ENCODE measurements at regions not wholly inside any gene's neighbourhood (a gene's known extent, or its start where the extent isn't known, plus 50 kb on each side); places are given as distances from the start of the nearest gene placed in this dataset.

GRCh38 chr10:124222988-124223710 lies 129.8 kb upstream of the CHST15 start:
- Histone ChIP-seq H4K91ac (ENCODE audit: insufficient read length, low read depth, low read length) (no peak overlapping the region), H2AFZ (ENCODE audit: low read length) (no peak overlapping the region), H2BK120ac (ENCODE audit: low read depth, low read length, poor library complexity, severe bottlenecking) (no peak overlapping the region), H3K18ac (ENCODE audit: insufficient read length, low read depth, low read length) (no peak overlapping the region), H3T11ph (ENCODE audit: low read length) (no peak overlapping the region), H4K20me1 (ENCODE audit: control insufficient read depth, insufficient read depth, insufficient read length) (no peaks in the 10 kb centered on the region), H3K23ac (ENCODE audit: insufficient read length, low read depth, low read length) (no peak overlapping the region), H3K4me1 (ENCODE audit: insufficient read depth, low read length) (0 out of 2 replicates have a peak, but pooled peaks cover 2% of the 10 kb centered on the region), H3K4me2 (ENCODE audit: insufficient read depth, insufficient read length, low read length) (no peak overlapping the region), H2AK5ac (ENCODE audit: insufficient read length, low read length) (no peak overlapping the region), H3K9me3 (ENCODE audit: control insufficient read depth, low read depth, low read length) (no peaks in the 10 kb centered on the region), H3K27me3 (ENCODE audit: insufficient read depth, low read length) (no peaks in the 10 kb centered on the region), H3K79me2 (ENCODE audit: insufficient read depth, low read length) (no peaks in the 10 kb centered on the region), H2BK5ac (ENCODE audit: insufficient read length, low read length) (no peak overlapping the region), H3K14ac (ENCODE audit: insufficient read depth, low read length) (no peak overlapping the region), H2BK12ac (ENCODE audit: insufficient read length, low read depth, low read length) (no peak overlapping the region), H3K56ac (ENCODE audit: insufficient read length, low read depth, low read length) (no peak overlapping the region), H4K8ac (replicated peaks; ENCODE audit: insufficient read length, low read depth, low read length) (no peak overlapping the region), H3K23me2 (ENCODE audit: insufficient read length, low read depth, low read length, poor library complexity, severe bottlenecking) (peaks cover 2% of the 10 kb centered on the region), H3K27ac (ENCODE audit: insufficient read length, low read depth, low read length) (no peak overlapping the region), H3K9ac (ENCODE audit: extremely low read depth, insufficient read length, low read length) (no peak overlapping the region), H3K79me1 (ENCODE audit: insufficient read depth, low read depth, low read length, poor library complexity, severe bottlenecking) (no peaks in the 10 kb centered on the region), H4K5ac (ENCODE audit: insufficient read length, low read depth, low read length) (no peak overlapping the region), H2BK20ac (ENCODE audit: low read depth, low read length, poor library complexity, severe bottlenecking) (no peak overlapping the region), H3K4ac (ENCODE audit: low read depth, low read length) (no peak overlapping the region), H2BK15ac (ENCODE audit: low read depth, low read length) (no peak overlapping the region)
- no CpG with 5 or more reads among the region's 10 CpGs for WGBS (ENCODE audit: extremely low coverage, insufficient read length, low lambda C conversion rate)
- no peak for TF ChIP-seq CTCF (conservative IDR thresholded peaks at IDR 0.05)
- Mint-ChIP-seq H3K4me1 (peaks cover 12 to 18% of the 10 kb centered on the region in 2 experiments), H3K4me3 (no peak overlapping the region), H3K27me3 (ENCODE audit: low read depth) (no peaks in the 10 kb centered on the region; the same call in 1 of the 2 replicates), H3K27ac (peak overlapping the region in 1 of 3 experiments; percentile 59; a peak in 1 of 7 replicates), H3K9me3 (peaks cover 21 to 23% of the 10 kb centered on the region in 2 experiments), H3K36me3 (ENCODE audit: insufficient read depth in 1 of 3, low read depth in 3 of 3) (peaks cover 0 to 4% (median 0%) of the 10 kb centered on the region in 3 experiments; a peak in 2 of 7 replicates)
- DNase-seq: no peak
